Rectal smooth muscle tissue (tissue), 1 donor: ENCODE measurements at regions not wholly inside any gene's neighbourhood (a gene's known extent, or its start where the extent isn't known, plus 50 kb on each side); places are given as distances from the start of the nearest gene placed in this dataset.
A peak's percentile ranks its signal among the peaks of the same experiment; 100 is the strongest.

ENCODE experiments used
- H3K27ac ChIP-seq: one replicate; pipeline ENCODE4 v1.7.0; 2013; ENCODE audit warnings: low read depth, low read length, inconsistent platforms
- H3K27me3 ChIP-seq: one replicate; pipeline ENCODE4 v1.7.0; 2013; ENCODE audit warnings: low read length; ENCODE audit not compliant: control insufficient read depth, insufficient read depth
- H3K36me3 ChIP-seq: one replicate; pipeline ENCODE4 v1.7.0; 2013; ENCODE audit warnings: low read length; ENCODE audit not compliant: control insufficient read depth, insufficient read depth
- H3K4me1 ChIP-seq: one replicate; pipeline ENCODE4 v1.7.0; 2013; ENCODE audit warnings: low read length; ENCODE audit not compliant: control insufficient read depth, insufficient read depth
- H3K4me3 ChIP-seq: one replicate; pipeline ENCODE4 v1.7.0; 2013; ENCODE audit warnings: low read length
- H3K9ac ChIP-seq: one replicate; pipeline ENCODE4 v1.7.0; 2013; ENCODE audit warnings: low read length

DNA sequence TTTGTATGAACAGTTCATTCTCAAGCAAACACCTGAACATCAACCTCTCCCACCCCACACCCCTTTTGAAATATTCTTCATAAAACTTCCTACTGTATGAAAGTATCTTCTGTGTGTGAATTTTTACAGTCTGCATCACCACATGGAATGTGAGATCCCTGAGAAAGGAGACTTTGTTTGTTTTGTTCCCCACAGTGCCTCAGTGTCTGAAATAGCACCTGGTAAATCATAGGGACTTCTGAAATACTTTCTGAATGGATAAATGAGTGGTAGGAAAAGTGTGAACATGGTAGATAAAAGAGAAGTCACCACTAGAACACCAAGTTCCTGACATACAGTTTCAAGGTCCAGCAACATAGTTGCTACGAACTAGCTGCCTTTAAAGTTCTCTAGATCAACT, 1071.2 kb downstream of the EFNB2 start:
- no peak overlapping the region for H3K4me3 ChIP-seq
- no peaks in the 10 kb centered on the region for H3K4me1 ChIP-seq
- no peaks in the 10 kb centered on the region for H3K36me3 ChIP-seq
- H3K9ac ChIP-seq = no peak overlapping the region
- no peaks in the 10 kb centered on the region for H3K27me3 ChIP-seq
- no peak overlapping the region for H3K27ac ChIP-seq

DNA sequence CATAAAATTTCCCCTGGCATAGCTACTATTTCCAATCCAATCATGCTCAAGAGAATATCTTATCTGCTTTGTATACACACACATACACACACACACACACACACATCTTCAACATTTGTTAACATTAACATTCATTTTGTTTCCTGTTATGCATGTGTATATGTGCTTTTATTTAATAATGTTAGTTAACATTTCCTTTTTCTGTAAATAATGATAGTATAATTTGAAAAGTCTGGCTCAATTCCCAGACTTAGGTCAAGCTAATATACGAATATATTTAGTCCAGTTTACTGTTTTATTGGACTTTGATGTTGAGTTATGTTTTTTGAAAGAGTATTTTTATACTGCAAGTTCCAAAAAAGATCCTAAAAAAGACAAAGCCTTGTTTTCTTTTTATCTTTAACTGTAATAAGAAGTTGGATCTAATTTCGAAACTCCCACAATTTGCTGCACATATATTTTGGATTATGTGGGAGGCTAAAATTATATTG, 1072.4 kb downstream of the EFNB2 start:
- Histone ChIP-seq H3K9ac (no peak overlapping the region), H3K4me1 (no peaks in the 10 kb centered on the region), H3K27me3 (no peaks in the 10 kb centered on the region), H3K4me3 (no peak overlapping the region), H3K27ac (no peak overlapping the region), H3K36me3 (no peaks in the 10 kb centered on the region)

DNA sequence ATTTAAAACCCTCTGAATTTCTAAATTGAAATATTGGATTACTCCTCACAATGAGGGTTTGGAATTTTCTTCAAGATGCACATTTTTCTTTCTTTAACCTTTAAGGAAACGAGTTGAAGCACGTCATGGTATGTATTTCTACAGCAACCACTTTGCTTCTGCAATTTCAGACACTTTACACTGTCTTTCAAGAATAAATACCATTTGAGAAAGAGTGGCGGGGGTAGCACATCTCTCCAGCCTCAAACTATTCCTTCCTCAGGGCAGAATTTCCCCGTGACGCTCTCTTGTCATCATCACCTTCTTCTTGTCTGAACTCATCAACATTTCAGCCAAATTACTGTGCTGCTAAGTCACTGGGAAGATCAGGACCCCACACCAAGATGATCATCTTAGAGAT, 1073.4 kb downstream of the EFNB2 start:
- H3K4me1 ChIP-seq = no peaks in the 10 kb centered on the region
- no peaks in the 10 kb centered on the region for H3K36me3 ChIP-seq
- H3K4me3 ChIP-seq = no peak overlapping the region
- H3K27me3 ChIP-seq = no peaks in the 10 kb centered on the region
- no peak overlapping the region for H3K27ac ChIP-seq
- H3K9ac ChIP-seq = no peak overlapping the region

DNA sequence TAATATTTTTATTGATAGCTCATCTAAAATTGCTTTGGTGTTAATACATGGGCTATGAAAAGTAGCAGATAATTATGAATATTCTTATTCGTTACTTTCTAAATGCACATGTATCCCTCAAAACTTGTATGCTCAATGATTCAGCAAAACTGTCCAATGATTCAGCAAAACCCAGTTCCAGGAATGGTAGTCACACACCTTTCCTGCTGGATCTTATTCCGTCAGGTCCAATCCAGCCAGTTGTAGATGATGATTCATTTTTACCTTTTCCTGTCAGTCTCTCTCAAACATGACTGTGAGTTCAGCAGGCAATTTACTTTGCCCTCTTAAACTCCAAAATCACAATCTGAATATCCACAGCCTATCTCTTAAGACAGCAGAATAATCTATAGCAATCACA, 1082.6 kb downstream of the EFNB2 start:
- no peak overlapping the region for H3K4me3 ChIP-seq
- no peak overlapping the region for H3K27ac ChIP-seq
- H3K9ac ChIP-seq = no peak overlapping the region
- no peaks in the 10 kb centered on the region for H3K27me3 ChIP-seq
- no peaks in the 10 kb centered on the region for H3K4me1 ChIP-seq
- no peaks in the 10 kb centered on the region for H3K36me3 ChIP-seq

DNA sequence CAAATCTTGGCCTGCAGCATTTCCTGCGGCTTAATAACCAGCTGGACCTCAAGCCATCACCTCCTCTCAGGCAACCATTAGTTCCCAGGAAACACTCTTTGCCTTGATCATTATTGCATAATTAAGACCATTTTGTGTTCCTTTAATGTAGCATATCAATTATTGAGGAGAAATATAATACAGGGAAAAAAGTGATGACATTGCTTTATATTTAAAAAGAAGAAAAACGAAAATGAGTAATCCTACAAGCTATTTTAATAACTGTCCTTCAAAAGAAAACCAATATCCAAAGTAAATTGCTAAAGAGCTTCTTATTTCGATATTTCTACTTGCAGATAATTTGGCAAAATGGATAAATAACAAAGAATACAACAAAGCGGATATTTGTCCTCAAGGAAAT, 1084.7 kb downstream of the EFNB2 start:
- Histone ChIP-seq H3K4me3 (no peak overlapping the region), H3K36me3 (no peaks in the 10 kb centered on the region), H3K9ac (no peak overlapping the region), H3K27me3 (no peaks in the 10 kb centered on the region), H3K27ac (no peak overlapping the region), H3K4me1 (no peaks in the 10 kb centered on the region)

DNA sequence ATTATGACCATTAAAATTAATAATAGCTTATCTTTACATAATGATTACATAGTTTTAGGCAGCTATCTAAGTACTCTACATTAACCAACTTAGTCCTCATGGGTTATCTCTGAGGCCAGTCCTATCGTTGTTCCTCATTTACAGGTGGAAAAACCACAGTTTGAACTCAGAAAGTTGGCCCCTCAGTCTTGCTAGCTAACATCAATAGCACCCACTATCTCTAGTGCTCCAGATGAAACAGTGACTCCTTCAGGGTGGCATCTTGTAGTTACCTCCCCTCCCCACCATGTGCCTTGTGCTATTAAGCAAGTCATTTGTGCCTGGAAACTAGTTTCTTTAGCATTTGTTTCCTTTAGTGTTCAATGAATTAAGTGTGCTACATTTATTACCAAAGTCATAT, 1086.7 kb downstream of the EFNB2 start:
- H3K9ac ChIP-seq = no peak overlapping the region
- no peaks in the 10 kb centered on the region for H3K27me3 ChIP-seq
- H3K4me1 ChIP-seq = no peaks in the 10 kb centered on the region
- no peak overlapping the region for H3K27ac ChIP-seq
- no peak overlapping the region for H3K4me3 ChIP-seq
- no peaks in the 10 kb centered on the region for H3K36me3 ChIP-seq

DNA sequence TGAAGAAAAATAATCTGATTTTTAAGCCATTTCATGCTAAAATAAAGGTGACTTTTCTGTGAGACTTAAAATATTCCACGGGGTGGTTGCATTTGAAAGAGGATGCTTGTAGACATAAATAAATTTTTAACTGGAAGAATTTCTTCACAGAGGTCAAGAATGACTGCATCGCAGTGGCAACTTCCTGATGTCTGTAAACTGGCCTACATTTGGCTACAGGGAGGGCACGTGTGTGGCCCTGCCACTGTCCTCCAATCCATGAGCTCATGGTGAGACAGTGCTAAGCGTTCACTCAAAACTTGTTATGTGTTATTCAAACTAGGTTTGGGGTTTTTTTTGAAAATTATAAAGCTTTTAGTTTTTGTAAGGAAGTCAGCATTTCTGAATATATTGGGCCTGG, 1089.3 kb downstream of the EFNB2 start:
- Histone ChIP-seq H3K4me3 (no peak overlapping the region), H3K9ac (no peak overlapping the region), H3K27ac (no peak overlapping the region), H3K36me3 (no peaks in the 10 kb centered on the region), H3K4me1 (peaks cover 10% of the 10 kb centered on the region), H3K27me3 (no peaks in the 10 kb centered on the region)

DNA sequence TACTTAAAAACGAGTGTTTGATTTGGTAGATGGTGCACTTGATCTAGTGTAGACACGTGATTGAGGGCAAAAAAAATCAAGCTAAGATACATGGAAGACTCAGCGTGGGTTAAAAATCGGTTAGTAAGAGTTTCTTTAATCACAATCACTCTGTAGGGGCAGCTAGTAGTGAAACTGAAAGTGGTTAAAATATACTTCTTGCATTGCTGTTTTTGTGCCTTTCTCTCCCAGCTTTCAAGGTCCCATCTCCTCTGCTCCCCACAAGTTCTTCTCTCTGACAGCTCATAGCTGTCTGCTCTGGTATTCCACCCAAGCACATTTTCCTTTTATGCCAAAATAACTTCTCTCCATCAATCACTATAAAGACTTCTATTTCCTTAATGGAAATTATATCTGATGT, 1089.7 kb downstream of the EFNB2 start:
- no peak overlapping the region for H3K4me3 ChIP-seq
- no peak overlapping the region for H3K9ac ChIP-seq

DNA sequence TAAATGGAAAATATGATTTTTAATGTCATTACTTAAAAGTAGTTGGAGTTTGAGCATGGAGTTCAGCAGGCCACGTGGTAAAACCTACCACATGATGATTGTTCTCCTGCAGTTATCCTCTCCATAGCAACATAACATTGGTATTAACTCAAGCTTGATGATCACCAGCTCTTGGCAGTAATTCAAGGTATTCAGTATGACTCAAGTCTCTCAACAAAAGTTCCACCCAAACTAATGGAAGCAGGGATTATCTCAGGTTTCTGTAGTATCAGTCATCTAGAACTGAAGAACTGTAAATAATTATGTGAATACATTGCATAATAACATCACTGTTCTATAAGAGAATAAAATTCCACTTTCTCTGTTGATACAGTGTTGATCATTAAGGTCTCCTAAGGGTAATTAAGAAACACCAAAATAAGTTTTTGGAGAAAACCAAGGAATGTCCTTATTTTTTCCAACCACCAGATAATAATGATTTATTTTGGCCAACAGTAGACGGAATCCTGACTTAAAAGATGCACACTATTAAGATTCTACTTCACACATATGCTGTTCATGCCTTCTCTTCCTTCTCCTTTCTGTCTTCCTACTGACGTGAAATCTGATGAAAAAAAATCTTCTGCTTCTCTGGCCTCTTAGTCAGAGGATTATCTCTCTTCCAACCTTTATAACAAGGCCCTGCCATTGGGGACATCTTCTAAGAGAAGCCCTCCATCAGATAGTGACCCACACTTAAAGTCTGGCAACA, 1092.3 kb downstream of the EFNB2 start:
- H3K36me3 ChIP-seq = no peaks in the 10 kb centered on the region
- H3K9ac ChIP-seq = no peak overlapping the region
- no peaks in the 10 kb centered on the region for H3K27me3 ChIP-seq
- peak overlapping the region; percentile 70 for H3K27ac ChIP-seq
- peaks cover 10% of the 10 kb centered on the region for H3K4me1 ChIP-seq
- H3K4me3 ChIP-seq = no peak overlapping the region

More for the DNA sequence above, 1089.7 kb downstream of the EFNB2 start:
- no peak overlapping the region for H3K27ac ChIP-seq
- H3K36me3 ChIP-seq = no peaks in the 10 kb centered on the region
- peaks cover 10% of the 10 kb centered on the region for H3K4me1 ChIP-seq
- H3K27me3 ChIP-seq = no peaks in the 10 kb centered on the region

DNA sequence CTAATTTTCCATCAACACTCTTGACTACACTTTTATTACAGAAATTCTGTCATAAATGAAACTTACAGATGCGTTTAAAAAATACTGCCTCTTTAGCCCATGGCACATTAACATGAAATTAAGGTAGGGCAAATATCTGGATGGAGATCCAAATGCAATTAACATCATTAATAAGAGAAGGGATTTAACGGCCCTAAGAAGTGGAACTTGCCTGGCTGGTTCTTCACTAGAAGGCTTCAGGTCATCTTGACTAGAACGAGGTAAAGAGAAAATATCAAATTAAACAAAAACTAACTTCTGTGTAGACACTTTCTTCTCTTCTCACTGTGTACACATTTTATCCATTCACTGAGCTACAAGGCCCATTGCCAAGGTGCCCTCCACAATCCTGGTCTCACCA, 1093.4 kb downstream of the EFNB2 start:
- Histone ChIP-seq H3K4me1 (peaks cover 10% of the 10 kb centered on the region), H3K9ac (no peak overlapping the region), H3K27me3 (no peaks in the 10 kb centered on the region), H3K36me3 (no peaks in the 10 kb centered on the region), H3K4me3 (no peak overlapping the region), H3K27ac (peak overlapping the region; percentile 70)

DNA sequence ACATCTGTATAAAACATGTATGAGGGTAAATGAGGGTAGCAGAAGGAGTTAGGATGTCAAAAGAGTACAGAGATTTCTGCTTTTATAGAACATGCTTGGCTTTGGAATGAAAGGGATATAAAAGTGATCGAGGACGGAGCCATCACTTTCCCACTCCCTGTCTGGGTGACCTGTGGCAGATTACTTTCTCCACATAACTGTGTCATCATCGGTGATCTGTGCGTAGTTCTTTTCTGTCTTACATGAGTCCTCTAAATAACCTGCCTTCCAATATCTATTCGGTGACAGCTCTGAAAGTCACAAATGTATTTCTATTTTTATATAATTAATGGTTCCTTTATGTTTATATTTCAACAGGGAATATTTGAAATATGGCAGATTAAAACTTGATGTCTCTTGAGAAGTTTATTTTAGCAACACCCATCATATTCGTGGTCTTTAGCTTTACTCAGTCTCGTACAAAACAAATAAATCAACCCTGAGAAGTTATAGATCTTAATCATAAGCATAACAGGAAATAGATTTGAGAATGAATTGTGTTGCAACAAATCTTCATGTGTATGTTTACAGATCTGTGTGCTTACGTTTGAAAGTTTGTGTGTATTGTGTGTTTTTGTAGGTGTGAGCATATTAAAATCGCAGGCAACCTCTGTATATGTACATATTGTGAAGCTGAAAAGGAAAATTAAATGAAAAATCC, 1094.3 kb downstream of the EFNB2 start:
- Histone ChIP-seq H3K9ac (no peak overlapping the region), H3K36me3 (no peaks in the 10 kb centered on the region), H3K4me3 (no peak overlapping the region), H3K4me1 (peaks cover 10% of the 10 kb centered on the region), H3K27ac (peak overlapping the region; percentile 40), H3K27me3 (no peaks in the 10 kb centered on the region)

DNA sequence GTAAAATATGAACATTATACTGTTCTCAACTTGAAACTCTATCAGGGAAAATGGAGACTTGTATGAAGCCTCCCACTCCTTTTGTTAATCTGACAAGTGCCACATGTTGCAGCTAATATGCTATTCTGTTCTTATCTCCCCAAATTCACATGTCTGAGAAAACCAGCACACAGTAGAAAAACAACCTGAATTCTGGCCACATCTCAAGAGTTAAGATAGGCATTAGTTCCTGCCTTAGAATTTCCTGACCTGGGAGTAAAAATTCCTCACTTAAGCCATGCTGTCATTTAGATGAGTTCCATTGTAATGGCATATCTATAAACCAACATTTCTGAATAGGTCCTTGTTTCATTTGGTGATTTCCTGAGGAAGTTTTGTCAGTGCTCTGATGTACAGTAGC, 1098.5 kb downstream of the EFNB2 start:
- Histone ChIP-seq H3K9ac (no peak overlapping the region), H3K4me3 (no peak overlapping the region), H3K27me3 (no peaks in the 10 kb centered on the region), H3K4me1 (peaks cover 4% of the 10 kb centered on the region), H3K36me3 (no peaks in the 10 kb centered on the region), H3K27ac (no peak overlapping the region)

DNA sequence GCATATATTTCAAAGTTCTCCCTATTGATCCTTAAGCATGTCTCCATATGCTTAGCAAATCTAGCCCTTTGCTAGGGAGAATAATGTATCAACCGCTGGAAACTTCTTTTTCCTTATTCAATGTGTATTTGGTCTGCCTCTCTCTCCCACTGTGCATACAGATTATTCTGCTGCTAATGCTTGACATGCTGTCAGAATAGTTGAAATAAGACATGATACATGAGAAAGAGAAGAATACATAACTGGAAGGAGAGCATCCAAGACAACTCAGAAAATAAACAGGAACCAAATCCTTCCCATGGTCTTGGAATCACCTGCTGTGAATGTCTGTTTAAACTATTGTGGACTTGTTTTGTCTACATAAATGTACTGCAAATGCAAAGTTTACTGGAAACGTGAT, 1103.0 kb downstream of the EFNB2 start:
- H3K36me3 ChIP-seq = no peaks in the 10 kb centered on the region
- H3K9ac ChIP-seq = no peak overlapping the region
- no peak overlapping the region for H3K4me3 ChIP-seq
- no peaks in the 10 kb centered on the region for H3K27me3 ChIP-seq
- no peaks in the 10 kb centered on the region for H3K4me1 ChIP-seq
- no peak overlapping the region for H3K27ac ChIP-seq
